ELF-1 (cell line): ENCODE measurements at regions not wholly inside any gene's neighbourhood (a gene's known extent, or its start where the extent isn't known, plus 50 kb on each side); places are given as distances from the start of the nearest gene placed in this dataset.

Experiments used
- DNase-seq: peaks from one replicate; pipeline ENCODE4 v3.0.0-alpha.2; 2016; ENCODE audit warnings: low read depth, low spot score

DNA sequence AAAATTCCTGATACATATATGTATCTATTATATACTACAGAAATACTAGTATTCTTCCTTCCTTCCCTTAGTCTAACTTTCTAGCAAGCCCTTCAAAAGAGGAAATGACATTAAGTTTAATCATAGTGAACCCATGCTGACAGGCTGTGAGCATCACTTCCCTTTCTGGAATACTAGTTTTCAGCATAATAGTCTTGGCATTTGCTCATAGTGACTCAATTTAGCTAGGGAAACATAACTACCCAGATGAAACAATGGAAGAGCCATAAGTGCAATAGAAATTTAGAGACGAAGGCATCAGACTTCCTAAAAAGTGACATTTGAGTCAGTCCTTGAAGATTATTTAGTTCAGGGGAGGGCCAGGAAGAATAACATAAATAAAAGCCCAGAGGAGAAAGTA is 184.5 kb upstream of the CRY1 start:
- DNase-seq = no peak

DNA sequence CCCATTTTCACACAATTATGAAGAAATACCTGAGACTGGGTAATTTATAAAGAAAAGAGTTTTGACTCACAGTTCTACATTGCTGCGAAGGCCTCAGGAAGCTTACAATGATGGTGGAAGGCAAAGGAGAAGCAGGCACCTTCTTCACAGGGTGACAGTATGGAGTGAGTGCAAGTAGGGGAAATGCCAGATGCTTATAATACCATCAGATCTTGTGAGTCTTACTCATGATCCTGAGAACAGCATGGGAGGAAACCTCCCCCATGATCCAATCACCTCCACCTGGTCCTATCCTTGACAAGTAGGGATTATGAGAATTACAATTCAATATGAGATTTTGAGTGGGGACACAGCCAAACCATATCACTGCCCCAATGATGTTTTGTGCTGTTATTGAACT is 189.3 kb upstream of the CRY1 start:
- no peak for DNase-seq

DNA sequence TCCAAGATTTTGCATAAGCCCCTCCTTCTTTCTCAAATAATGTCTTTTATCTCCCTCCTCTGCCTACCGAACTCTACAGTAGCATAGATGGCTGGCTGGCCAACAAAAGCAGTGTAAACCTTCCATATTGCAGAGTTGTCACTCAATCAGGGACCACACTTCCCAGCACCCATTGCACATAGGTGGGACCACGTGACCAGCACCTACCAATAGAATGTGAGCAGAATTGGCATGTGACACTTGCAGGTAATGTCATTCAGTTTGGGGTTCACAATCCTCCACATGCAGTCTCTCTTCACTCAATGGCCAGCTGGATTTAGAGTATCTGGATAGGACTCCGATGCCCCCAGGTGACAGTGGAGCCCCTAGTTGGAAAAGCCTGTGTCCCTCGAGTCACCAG is 190.3 kb upstream of the CRY1 start:
- DNase-seq = no peak

DNA sequence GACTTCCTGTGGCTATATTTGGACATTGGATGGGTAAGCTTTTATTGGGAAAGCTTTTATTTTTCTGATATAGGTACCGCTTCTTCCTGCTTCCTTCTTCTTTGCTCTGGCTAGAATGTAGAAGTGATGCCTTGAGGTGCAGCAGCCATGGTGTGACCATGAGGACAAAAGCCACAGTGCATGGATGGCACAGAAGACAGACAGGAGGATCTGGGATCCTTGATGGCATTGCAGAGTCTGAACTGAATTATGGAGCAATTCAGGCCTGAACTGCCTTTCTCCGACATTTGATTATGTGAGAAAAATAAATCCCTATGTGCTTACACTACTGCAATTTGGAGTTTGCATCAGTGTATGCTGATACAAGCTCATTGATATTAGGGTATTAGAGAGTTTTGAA is 191.3 kb upstream of the CRY1 start:
- no peak for DNase-seq

DNA sequence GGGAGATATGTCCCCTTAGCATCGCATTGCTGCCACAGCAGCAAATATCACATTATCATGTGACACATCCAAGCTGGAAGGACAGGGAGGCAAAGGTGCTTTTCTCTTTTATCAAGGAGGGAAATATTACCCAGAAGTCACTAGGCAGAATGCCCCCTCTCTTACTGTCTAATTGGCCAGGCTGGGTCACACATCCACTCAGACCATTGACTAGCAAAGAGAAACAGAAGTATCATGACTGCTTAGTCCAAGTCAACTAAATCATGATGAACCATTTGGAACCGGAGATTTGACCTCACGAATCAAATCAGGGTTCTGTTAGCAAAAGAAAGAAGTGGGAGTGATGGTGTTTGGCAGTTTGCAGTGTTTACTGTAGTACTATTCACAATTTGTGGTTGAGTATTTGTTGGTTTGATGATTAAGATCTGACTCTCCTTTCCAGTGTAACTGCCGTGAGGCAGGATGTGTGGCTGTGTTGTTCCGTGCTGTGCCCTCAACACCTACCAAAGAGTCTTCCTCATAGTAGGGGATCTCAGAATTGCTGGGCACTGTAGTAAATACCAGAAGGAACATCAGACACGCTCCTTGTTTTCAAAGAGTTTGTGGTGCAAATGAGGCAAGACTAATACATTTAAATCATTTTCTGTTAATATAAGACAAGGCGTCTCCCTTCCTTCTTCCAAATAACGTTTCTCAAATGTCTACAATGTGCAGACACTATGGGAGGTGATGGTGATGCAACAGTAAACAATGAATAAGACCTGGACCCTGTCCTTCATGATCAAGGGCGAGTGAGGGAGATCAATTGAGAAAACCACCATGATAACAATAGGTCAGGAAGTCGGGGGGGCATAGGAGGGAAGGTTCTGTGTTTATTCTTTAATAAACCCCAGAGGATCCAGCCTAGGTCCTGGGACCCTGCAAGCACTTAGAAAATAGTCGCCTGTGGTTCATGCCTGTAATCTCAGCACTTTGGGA is 194.4 kb upstream of the CRY1 start:
- no peak for DNase-seq

DNA sequence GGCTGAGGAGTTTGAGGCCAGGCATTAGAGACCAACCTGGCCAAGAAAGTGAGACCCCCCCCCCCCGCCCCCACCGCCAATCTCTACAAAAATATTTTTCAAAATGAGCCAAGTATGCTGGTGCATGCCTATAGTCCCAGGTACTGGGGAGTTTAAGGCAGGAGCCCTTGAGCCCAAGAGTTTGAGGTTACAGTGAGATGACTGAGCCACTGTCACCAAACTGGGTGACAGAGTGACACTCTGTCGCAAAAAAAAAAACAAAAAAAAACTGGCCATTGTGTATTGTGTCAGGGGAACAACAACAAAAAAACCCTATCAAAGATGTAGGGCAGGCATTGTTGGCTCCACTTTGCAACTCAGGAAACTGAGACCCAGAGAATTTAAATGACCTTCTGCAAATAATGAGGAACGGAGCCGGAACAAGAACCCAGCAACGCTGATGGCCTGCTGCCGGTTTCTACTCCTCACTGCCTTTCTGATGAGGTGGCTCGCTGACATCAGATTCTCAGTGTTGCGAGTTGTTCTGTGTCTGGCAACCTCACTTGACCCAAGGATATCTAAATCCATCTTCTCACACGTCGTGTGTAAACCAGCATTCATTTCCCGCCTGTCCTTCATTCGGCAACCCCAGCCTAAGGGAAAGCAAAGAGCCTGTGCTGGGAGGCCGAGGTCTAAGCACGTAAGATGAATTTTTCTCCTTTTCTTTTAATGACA is 195.2 kb upstream of the CRY1 start:
- DNase-seq = no peak

DNA sequence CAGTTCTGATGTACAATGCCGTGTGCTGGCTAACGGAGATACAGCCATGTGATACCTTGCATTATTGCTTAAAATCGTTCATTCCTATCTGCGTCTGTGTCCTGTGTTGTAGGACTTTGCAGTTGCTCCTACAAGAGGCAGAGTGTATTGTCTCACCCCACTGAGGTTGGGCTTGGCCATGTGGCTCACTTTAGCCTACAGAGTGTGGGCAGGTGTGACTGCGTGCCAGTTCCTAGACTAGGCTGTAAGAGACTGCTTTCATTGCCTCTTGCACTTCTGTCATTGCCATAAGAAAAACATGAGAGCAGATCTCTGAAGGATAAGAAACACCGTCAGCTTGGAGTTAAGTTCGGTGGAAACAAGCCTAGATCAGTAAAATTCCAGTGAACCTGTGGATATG is 197.7 kb upstream of the CRY1 start:
- no peak for DNase-seq

DNA sequence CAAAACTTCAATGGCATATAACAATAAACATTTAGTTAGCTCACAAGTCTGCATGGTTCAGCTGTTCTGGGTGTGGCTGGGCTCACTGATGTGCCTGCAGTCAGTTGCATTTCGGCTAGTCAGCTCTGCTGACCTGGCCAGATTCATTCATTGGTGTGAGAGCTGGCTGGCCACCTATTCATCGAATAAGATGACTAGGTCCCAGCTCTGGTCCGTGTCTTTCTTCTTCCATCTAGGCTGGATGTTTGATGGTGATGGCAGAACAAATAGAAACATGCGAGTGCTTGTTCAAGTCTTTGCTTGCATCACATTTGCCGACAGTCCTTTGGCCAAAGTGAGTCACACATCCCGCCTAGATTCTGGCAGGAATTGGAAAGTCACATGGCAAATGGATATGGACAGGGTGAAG is 203.3 kb upstream of the CRY1 start:
- DNase-seq = no peak

DNA sequence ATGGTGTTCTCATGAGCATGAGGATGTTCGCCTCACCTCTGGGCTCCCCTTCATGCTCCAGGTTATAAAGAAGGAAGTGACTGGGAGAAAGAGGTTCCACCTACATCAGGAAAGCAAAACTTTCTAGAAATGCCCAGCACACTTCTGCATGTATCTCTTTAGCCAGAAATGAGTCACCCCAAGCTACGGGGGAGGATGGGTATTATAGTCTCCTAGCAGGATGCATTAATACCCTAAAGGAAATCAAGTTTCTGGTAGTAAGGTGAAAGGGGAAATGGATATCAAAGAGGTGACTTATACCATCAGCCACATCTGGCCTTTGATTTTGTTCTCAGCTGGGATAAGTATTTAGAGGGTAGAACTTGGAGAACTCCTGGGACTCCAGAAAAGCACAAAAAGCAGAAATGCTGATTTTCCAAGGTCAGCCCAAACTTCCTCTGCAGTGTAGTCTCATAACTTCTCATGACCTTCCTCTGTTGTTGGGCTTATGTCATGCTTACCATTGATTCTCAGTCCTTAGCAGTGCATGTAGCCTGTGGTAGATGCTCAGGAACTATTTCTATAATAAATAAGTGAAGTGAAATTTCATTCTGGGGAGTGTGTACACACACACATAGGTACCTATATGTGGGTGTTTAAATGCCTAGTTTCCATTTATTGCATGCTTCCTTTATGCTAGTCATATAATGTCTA is 209.4 kb upstream of the CRY1 start:
- DNase-seq = no peak

DNA sequence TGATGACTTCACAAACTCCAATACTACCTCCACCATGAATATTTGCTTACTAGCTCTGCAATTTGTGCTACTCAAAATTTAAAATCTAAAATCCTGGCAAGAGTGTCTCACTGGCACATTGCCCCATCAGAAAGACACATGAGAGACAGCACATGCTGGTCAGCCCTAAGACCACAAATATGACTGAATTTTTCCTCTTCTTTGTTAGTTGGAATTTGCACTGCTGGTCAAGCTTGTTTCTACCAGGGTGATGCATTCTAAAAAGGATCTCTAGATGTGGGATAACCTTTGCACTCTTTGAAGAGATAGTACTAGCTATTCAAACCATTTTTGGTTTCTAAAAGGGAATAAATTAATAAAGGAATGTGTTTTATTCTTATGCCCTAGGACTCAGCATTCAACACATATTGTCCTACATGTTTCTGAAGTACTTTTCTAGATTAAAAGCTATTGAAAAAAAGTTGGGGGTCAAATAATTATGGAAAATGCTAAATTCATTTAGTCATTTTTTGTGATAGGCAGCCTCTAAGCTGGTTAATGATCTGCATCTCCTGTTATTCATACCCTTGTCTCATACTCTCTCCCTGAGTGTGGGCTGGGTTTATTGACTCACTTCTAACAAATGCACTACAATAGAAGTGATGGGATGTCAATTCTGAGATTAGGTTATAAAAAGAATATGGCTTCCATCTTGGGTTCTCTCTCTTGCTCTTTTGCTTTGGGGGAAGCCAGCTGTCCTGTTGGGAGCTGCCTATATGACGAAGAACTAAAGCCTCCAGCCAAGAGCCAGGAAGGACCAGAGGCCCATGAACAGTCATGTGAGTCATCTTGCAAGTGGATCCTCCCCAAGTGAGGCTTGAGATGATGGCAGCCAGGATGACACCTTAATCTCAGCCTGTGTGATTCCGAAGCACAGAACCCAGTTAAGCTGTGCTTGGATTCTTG is 211.5 kb upstream of the CRY1 start:
- DNase-seq = no peak

DNA sequence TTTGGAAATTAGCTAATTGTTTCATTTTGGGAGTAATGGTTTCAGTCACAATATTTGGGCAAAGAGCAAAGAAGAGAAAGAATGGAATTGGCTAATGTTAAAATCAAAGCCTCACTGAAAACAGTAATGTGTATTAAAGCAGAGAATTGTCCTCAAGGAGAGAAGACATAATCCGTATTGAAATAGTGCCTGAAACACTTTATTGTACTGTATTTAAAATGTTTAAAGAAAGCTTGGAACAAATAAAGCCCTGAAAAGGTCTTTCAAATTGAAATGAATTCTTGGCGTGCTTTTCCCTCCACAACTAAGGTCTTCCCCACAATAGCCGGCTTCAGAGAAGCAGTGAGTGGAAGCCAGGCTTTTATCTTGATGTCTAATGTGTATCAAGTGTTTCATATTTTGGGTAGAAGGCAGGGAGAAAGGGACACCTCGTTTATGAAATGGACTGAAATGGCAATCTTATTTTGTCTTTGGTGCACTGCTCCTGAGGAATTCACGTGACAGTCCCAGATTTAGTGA is 212.9 kb upstream of the CRY1 start:
- no peak for DNase-seq

DNA sequence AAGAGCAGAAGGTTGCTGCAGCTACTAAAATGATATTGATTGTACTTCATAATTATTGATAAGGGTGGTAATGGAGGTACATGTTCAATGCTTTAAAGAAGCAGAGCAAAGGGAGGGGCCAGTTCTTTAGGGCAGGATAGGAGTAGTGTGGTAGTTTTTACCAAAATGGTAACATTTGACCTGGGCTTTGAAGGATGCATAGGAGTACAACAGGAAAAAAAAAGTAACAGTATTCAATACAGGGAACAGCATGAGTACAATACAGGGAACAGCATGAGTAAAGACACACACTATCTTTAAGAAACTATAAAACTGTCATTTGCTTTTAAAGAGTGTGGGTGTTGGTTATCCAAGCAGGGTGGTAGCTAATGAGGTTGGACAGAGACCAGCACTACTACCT is 215.0 kb upstream of the CRY1 start:
- no peak for DNase-seq

DNA sequence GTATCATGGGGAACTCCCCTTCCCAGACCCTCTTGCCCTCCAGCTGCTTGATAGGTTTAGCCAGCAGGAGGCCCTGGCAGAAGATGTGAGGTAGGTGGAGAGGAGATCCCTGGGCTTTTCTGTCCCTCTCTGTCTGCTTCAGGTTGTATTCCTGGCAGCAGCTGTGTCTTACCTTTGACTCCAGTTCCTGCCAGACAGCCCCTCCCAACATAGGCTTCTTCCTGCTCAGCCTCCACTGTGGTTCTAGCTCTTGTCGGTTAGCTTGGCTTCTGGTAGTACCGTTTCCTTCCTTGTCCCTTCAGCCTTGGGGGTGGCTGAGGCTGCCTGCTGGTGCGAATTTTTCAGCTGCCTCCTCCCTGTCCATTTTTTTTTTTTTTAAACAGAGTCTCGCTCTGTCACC is 215.7 kb upstream of the CRY1 start:
- no peak for DNase-seq

DNA sequence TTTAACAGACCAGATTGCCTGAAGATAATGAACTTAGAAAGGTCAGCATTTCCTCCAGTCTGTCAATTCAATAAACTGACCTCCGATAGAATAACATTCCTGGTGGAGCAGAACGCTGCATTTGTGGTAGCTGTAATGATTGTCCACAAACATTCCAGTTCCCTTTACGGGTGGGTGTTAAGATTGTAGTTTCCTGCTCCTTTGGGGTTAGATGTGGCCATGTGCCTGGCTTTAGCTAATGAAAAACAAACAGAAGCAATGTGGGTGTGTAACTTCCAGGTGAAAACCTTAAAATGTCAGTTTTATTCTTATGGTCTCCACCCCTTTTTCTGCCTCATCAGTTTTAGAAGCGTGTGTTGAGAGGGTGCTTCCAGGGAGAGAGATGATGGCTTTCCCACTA is 217.3 kb upstream of the CRY1 start:
- no peak for DNase-seq

DNA sequence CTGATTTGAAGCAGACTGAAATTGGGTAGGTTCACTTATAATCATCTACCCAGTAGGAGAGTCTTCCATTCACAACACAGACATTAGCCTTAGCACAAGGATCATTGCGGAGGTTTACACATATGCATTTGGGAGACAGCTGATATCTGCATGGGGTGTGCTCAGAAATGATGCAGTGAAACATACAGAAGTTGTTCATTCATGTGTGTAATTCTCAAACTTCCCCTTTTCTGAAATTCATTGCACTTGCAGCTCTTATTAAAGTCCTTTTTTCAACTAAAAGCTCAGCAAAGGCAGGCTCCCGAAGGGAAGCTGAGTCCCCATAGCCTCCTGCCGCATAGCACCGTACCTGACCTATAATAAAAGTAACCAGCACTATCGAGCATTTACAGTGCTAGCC is 218.3 kb upstream of the CRY1 start:
- no peak for DNase-seq

DNA sequence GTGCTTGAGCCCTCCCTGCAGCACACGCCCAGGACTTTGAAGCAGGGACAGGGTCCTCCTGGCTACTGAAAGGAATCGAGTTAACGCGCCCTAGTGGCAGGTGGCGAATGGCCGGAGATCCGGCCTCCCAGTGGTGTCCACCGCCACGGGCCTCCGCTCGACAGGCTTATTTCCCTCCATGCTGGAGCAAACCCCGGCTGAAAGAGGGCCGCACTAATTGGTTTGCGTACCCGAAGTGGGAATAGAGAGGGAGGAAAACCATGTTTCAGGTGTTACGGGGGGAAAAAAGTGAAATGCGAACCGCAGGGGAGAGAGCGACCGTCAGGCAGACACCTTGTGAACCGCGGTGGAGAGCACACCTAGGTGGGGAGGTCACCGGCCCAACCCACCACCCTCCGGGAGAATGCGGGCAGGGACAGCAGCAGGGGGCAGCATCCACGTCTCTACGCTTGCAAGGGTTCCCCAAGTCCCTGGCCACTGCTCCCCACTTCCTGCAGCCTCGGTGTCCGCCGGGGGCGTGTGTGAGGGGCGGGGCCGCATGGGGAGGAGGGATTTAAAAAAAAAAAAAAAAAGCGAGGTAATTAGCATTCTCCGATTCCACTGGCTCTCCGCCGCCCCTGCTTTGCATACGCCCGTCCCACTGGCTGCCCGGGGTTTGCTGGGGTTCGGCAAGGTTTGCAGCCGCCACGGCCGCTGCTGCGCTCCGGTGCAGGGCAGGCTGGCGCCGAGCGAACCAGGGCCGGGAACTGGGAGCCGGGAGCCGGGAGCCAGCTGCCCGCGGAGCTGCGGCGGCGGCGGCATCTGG is 224.6 kb upstream of the CRY1 start:
- peak; percentile 92 for DNase-seq

DNA sequence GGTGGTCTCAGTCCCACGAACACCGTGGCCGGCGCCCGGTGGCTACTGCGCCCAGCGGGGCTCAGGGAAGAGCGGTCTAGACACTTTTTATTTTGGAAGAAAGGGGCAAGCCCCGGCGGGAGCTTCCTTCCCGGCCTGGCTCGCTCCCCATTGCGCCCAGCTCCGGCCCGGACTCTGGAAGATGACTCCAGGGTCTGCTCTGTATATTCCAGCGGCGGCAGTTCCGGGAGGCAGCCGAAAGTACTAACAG is 225.1 kb upstream of the CRY1 start:
- DNase-seq = no peak

DNA sequence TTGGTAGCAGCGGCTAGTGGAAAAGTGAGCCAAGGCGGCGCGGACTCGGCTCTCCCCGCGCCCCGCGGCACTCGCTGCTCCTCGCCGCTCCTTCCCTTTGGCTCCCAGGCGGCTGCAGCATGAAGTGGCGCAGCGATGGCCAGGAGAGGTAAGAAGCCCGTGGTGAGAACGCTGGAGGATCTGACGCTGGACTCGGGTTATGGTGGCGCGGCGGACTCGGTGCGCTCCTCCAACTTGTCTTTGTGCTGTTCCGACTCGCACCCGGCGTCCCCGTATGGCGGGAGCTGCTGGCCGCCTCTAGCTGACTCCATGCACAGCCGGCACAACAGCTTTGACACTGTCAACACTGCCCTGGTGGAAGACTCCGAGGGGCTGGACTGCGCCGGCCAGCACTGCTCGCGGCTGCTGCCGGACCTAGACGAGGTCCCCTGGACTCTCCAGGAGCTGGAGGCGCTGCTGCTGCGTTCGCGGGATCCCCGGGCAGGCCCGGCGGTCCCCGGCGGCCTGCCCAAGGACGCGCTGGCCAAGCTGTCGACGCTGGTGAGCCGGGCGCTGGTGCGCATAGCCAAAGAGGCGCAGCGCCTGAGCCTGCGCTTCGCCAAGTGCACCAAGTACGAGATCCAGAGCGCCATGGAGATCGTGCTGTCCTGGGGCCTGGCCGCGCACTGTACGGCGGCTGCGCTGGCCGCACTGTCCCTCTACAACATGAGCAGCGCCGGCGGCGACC is 225.6 kb upstream of the CRY1 start:
- peak; percentile 74 for DNase-seq

DNA sequence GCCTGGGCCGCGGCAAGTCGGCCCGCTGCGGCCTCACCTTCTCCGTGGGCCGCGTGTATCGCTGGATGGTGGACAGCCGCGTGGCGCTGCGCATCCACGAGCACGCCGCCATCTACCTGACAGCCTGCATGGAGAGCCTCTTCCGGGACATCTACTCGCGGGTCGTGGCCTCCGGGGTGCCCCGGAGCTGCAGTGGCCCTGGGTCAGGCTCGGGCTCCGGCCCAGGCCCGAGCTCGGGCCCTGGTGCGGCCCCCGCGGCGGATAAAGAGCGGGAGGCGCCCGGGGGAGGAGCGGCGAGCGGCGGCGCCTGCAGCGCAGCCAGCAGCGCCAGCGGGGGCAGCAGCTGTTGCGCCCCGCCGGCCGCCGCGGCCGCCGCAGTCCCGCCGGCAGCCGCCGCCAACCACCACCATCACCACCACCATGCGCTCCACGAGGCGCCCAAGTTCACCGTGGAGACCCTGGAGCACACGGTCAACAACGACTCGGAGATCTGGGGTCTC is 226.2 kb upstream of the CRY1 start:
- DNase-seq = no peak
